Heart left ventricle (tissue), 16 donors: ENCODE measurements at regions not wholly inside any gene's neighbourhood (a gene's known extent, or its start where the extent isn't known, plus 50 kb on each side); places are given as distances from the start of the nearest gene placed in this dataset.

Experiments used
- ATAC-seq, 4 donors: fragments of 200-7000 bp; cut with Tn5 transposase; one replicate each; pipeline ENCODE4 v1.9.1; 2020 to 2022; ENCODE audit warnings: moderate library complexity in 4 of 4, mild to moderate bottlenecking in 3 of 4, moderate number of reproducible peaks in 1 of 4
- DNase-seq, 5 donors: peaks; one replicate each; pipeline ENCODE4 v3.0.0-alpha.2; 2020
- H3K27ac ChIP-seq, 12 donors: fragments of 200-600 bp; sonication (generic) in 4 of 12; one replicate each; pipeline versions ENCODE4 v1.5.0 to v1.8.0; 2016 to 2022; ENCODE audit warnings: mild to moderate bottlenecking in 2 of 12
- H3K27me3 ChIP-seq, 9 donors: fragments of 200-600 bp; sonication (generic) in 2 of 9; one replicate each; pipeline versions ENCODE4 v1.5.1 to v1.8.0; 2016 to 2022; ENCODE audit warnings: mild to moderate bottlenecking in 3 of 9
- H3K36me3 ChIP-seq, 9 donors: fragments of 200-600 bp; sonication (generic) in 2 of 9; one replicate each; pipeline versions ENCODE4 v1.5.0 to v1.8.0; 2018 to 2022; ENCODE audit warnings: mild to moderate bottlenecking in 2 of 9
- H3K4me1 ChIP-seq, 12 donors: fragments of 200-600 bp; sonication (generic) in 4 of 12; one replicate each; pipeline versions ENCODE4 v1.5.0 to v1.8.0; 2016 to 2022; ENCODE audit warnings: mild to moderate bottlenecking in 3 of 12
- H3K4me3 ChIP-seq, 12 donors: fragments of 200-600 bp; sonication (generic) in 4 of 12; one replicate each; pipeline versions ENCODE4 v1.5.0 to v1.8.0; 2017 to 2022; ENCODE audit warnings: mild to moderate bottlenecking in 9 of 12, moderate library complexity in 4 of 12
- H3K9me3 ChIP-seq, 12 donors: fragments of 200-600 bp; sonication (generic) in 4 of 12; one replicate each; pipeline versions ENCODE4 v1.5.0 to v1.8.0; 2016 to 2022; ENCODE audit warnings: mild to moderate bottlenecking in 1 of 12
- POLR2A ChIP-seq, 2 donors: fragments of 450-650 bp; IDR thresholded peaks; one replicate each; pipeline ENCODE4 v1.6.1; 2017; ENCODE audit warnings: antibody characterized with exemption in 2 of 2, mild to moderate bottlenecking in 2 of 2, moderate library complexity in 2 of 2
- WGBS, 4 donors: extraction: QIAGEN DNeasy Blood & Tissue Kit in 2 of 4; methylation state at CpG; one replicate each; pipeline versions ENCODE4 v1.1.5 to v1.1.7; 2013 to 2018; 5-methylcytosine and 5-hydroxymethylcytosine counted together
- intact Hi-C, 10 donors: fragments of 100-400 bp; cut with DNase I; formaldehyde crosslinking; loops; one replicate each; pipeline versions ENCODE4 v1.11.1 to v1.14.2; 2022
- TF ChIP-seq, protein P1 (sequence below), 12 donors: fragments of 200-600 bp; sonication (generic) in 4 of 12; IDR thresholded peaks; one replicate each; pipeline versions ENCODE4 v1.5.0 to v1.8.0; 2018 to 2022; ENCODE audit warnings: antibody characterized with exemption in 12 of 12, mild to moderate bottlenecking in 5 of 12
- donor health status: ischemic (EF 13 %, LVEDD 7.1; RV severe dilation, severe dysfunction).
- donor health status: healthy with polysubstance abuse.
- donor health status: DM: no; HTN: yes; CAD: no.
- donor health status: DM: no; HTN: no; CAD: no.
- donor health status: ischemic (EF 25% LVEDD 6.9; RV normal size, moderate dysfunction).
- donor health status: ischemic (EF 25% LVEDD 5.7; RV mildly dilated, moderate dysfunction).
- donor health status: healthy.
- donor health status: DM: yes; HTN: yes; CAD: no.
- donor health status: ischemic (EF 35%, LVEDD 5.7; RV mildly dilated, moderate dysfunction).
- donor health status: nonischemic (EF 11% LVEDD 7.7; RV severe dilation, severe dysfunction).
- donor health status: DM: yes; HTN: yes; CAD: no.
- donor health status: PGD.
- donor health status: ischemic (EF 29% LVEDD 5.4; RV normal size, mild dysfunction).
- donor health status: nonischemic (EF 23%, LVEDD 6.1; RV moderate dilation, normal function).

GRCh38 chr6:16964553-16965499 is 137.0 kb upstream of the STMND1 start:
- H3K4me1 ChIP-seq, result peaks cover 0 to 8% (median 4%) of the 10 kb centered on the region in 12 donors
- H3K36me3 ChIP-seq, result no peaks in the 10 kb centered on the region
- no peak overlapping the region for H3K27ac ChIP-seq
- peak; percentile 58 to 82 (median 70) for DNase-seq
- peaks cover 0 to 4% (median 0%) of the 10 kb centered on the region in 9 donors for H3K27me3 ChIP-seq
- ATAC-seq, result peak; percentile 67 to 93 (median 90)
- 18 to 28% (median 26%) methylated on average over 19 to 21 of the region's 21 CpGs for WGBS, 4 donors
- intact Hi-C loops, result loop anchor here (2.0 to 10.0 kb wide), 14 partner anchors 120 to 633 kb away; partner anchors contain the start of gene ATXN1 (in 1 of the 10)
- TF ChIP-seq POLR2A (IDR thresholded peaks at IDR 0.05), result no peak
- TF ChIP-seq, protein P1, sequence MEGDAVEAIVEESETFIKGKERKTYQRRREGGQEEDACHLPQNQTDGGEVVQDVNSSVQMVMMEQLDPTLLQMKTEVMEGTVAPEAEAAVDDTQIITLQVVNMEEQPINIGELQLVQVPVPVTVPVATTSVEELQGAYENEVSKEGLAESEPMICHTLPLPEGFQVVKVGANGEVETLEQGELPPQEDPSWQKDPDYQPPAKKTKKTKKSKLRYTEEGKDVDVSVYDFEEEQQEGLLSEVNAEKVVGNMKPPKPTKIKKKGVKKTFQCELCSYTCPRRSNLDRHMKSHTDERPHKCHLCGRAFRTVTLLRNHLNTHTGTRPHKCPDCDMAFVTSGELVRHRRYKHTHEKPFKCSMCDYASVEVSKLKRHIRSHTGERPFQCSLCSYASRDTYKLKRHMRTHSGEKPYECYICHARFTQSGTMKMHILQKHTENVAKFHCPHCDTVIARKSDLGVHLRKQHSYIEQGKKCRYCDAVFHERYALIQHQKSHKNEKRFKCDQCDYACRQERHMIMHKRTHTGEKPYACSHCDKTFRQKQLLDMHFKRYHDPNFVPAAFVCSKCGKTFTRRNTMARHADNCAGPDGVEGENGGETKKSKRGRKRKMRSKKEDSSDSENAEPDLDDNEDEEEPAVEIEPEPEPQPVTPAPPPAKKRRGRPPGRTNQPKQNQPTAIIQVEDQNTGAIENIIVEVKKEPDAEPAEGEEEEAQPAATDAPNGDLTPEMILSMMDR (IDR thresholded peaks at IDR 0.05), result peak; percentile 72 to 89 (median 84)
- no peaks in the 10 kb centered on the region for H3K9me3 ChIP-seq
- peak overlapping the region in 2 of 12 donors; percentile 21 to 22 for H3K4me3 ChIP-seq

DNA sequence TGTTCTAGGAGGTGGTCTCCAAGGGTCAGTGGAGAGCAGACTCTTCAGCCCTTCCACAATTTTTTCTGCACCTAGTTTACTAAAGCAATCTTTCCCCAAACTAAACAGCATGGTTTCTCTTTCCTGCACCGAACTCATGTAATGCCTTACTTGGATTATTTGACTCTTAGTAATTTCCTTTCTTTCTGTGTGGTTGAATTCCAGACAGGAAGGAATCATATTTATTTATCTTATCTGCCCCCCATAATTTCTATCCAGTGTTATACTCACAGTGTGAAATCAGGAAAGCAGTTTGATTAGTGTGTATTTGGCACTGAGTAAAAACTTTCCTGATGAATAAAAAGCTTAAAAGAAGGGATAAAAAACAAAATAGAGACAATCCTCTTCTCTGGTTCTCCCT is 140.3 kb upstream of the STMND1 start:
- intact Hi-C loops, result loop anchor here in 9 of 10 donors (5.0 to 10.0 kb wide), 9 partner anchors 123 to 629 kb away; no protein-coding TSS in a partner anchor
- whole genome bisulfite sequencing, 4 donors, result 54 to 62% (median 59%) methylated on average over 1 of the region's 1 CpG

GRCh38 chr6:16959789-16960188 is 142.1 kb upstream of the STMND1 start:
- 53 to 71% (median 56%) methylated on average over 1 of the region's 1 CpG for WGBS, 4 donors
- Histone ChIP-seq H3K27ac (no peak overlapping the region), H3K27me3 (peaks cover 0 to 4% (median 0%) of the 10 kb centered on the region in 9 donors), H3K36me3 (no peaks in the 10 kb centered on the region), H3K9me3 (no peaks in the 10 kb centered on the region), H3K4me1 (peaks cover 0 to 5% (median 3%) of the 10 kb centered on the region in 12 donors), H3K4me3 (no peak overlapping the region)
- intact Hi-C loops, result loop anchor here in 9 of 10 donors (5.0 to 10.0 kb wide), 10 partner anchors 125 to 1505 kb away; no protein-coding TSS in a partner anchor
- no peak for DNase-seq
- ATAC-seq, result no peak
- TF ChIP-seq, protein P1 (IDR thresholded peaks at IDR 0.05), result no peak
- TF ChIP-seq POLR2A (IDR thresholded peaks at IDR 0.05), result no peak

More for the DNA sequence above, 140.3 kb upstream of the STMND1 start:
- Histone ChIP-seq H3K27ac (no peak overlapping the region), H3K9me3 (no peaks in the 10 kb centered on the region), H3K4me3 (no peak overlapping the region), H3K36me3 (no peaks in the 10 kb centered on the region), H3K4me1 (peaks cover 0 to 8% (median 4%) of the 10 kb centered on the region in 12 donors), H3K27me3 (peaks cover 0 to 4% (median 0%) of the 10 kb centered on the region in 9 donors)
- TF ChIP-seq, protein P1 (IDR thresholded peaks at IDR 0.05), result no peak
- TF ChIP-seq POLR2A (IDR thresholded peaks at IDR 0.05), result no peak
- no peak for ATAC-seq
- no peak for DNase-seq

GRCh38 chr6:16956361-16956760 is 145.5 kb upstream of the STMND1 start:
- no peak overlapping the region for H3K4me3 ChIP-seq
- WGBS, 4 donors, result 64 to 70% (median 67%) methylated on average over 2 of the region's 2 CpGs

More at GRCh38 chr6:16956361-16956760, 145.5 kb upstream of the STMND1 start:
- Histone ChIP-seq H3K36me3 (no peaks in the 10 kb centered on the region), H3K4me1 (peaks cover 0 to 4% (median 0%) of the 10 kb centered on the region in 12 donors), H3K9me3 (no peaks in the 10 kb centered on the region), H3K27ac (no peak overlapping the region), H3K27me3 (peaks cover 0 to 6% (median 0%) of the 10 kb centered on the region in 9 donors)
- ATAC-seq (no peak), DNase-seq (no peak)
- intact Hi-C loops, result loop anchor here in 1 of 10 donors (10.0 kb wide), 1 partner anchor 1502 kb away; no protein-coding TSS in a partner anchor
- TF ChIP-seq POLR2A (IDR thresholded peaks at IDR 0.05), result no peak
- TF ChIP-seq, protein P1 (IDR thresholded peaks at IDR 0.05), result no peak
